ENCODE measurements at regions not wholly inside any gene's neighbourhood (a gene's known extent, or its start where the extent isn't known, plus 50 kb on each side); places are given as distances from the start of the nearest gene placed in this dataset.

GRCh38 chr6:120993929-120994572 lies 340.2 kb downstream of the TBC1D32 start:
- TF ChIP-seq CTCF (conservative IDR thresholded peaks at IDR 0.05 in 1 of 2, IDR thresholded peaks at IDR 0.05 in 1 of 2; ENCODE audit: low read depth in 1 of 2, low read length in 2 of 2) (no peak), EZH2 (IDR thresholded peaks at IDR 0.05; ENCODE audit: low read length, missing control alignments) (no peak)
